Embryonic facial prominence (tissue), 1 donor: ENCODE measurements at regions not wholly inside any gene's neighbourhood (a gene's known extent, or its start where the extent isn't known, plus 50 kb on each side); places are given as distances from the start of the nearest gene placed in this dataset.
"Not testable (repeated sequence)": the region's sequence is repeated elsewhere in the genome, so short reads cannot be mapped to it uniquely, and the experiment has no call there.

ENCODE experiments used
- DNase-seq: peaks from one replicate; pipeline ENCODE4 v3.0.0-alpha.2; 2016; ENCODE audit errors: extremely low spot score

DNA sequence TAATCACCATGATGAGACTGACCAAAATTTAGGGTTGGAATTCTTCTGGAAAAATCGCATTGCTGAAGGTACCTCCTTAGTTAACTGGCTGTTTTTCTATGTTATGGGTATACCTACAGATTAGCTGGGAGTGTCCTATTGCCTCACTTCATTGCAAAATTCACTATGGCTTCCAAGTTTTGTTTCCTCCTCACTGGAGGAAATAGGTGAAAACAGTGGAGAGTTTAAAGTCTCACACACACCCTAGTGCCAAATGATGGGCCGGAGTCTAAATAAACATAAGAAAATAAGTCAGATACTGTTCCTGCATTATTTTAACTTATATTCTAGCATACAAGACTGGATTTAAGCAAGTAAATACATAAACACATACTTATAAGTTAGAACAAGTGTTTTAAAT is 98.2 kb downstream of the AHR start:
- DNase-seq: no peak

DNA sequence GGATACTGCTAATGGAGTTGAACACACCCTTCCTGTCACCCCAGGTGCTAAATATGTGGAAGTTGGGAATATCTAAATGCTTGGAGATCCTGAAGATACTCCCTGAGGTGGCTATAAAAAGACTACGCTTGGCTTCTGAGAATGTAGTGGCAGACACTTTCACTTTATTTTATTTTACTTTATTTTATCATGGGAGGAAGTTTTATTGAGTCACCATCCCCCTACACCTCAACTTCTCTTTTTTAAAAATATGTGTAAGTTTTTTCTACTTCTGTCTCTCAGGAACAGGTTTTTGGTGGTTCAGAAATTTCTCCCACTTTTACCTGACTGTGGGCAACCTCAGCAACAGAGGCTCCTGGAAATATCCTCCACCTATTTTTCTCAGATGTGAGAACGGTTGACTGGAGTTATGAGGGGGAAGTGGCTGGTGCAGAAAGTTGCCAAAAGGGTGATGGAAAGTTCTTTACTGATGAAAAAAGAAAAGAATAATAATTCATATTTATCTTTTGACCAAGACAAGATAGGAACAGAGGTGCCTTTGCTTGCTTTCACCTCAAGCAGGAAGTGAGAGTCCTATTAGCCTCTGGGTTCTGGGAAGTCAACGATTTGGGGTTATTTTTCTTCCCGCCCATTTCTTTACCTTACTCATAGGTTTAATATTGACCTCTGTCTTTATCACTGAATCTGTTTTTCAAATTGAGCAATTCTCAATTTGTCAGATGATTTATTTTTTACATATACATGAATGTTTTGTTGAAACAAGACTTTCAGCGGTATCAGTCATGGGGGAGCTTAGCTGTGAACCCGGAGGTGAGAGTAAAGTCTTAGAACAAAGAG is 103.6 kb downstream of the AHR start:
- DNase-seq: no peak

DNA sequence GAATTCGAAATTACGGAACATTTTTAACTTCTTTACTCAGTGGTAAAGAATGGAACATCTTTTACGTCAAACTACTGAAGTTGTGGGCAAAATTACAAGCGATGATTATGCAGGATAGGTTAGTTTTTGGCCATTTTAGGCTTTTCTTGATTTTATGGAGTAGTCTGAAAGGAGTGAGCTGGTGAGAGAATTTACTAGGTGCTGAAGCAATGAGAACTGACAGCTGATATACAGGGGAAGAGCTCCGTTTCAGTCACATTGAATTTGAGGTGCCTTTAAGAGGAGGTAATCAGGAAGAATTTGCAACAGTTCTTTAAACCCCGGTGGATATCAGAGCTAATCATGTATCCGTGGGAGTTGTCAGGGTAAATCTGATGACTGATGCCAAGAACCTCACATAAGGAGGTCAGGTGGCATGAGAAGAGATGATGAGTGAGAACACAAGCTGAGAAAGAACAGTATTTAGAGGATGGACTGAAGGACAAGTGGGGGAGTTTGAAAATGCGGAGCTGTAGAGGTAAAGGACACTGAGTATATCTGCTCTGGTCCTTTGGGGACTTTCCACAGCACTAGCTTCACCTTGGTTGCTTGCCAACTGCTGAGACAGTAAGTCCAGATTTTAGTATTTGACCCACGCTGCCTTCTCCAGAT is 104.3 kb downstream of the AHR start:
- DNase-seq: no peak

DNA sequence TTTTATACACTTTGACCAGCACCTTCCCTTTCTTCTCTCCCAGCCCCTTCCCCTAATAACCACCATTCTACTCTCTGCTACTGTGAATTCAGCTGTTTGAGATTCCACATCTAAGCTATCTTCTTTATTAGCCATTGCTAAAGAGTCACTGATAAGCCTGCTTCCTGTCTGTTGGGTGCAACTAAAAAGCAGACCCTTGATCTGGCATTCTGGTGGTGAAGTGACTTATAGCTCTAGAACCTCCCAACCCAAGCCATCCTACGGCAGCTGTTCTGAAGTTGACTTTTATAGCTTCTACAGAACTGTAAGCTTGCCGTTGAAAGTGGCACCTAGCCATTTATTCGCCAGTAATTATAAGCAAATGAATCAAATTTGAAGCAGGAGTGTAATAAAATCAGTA is 105.6 kb downstream of the AHR start:
- DNase-seq: no peak

DNA sequence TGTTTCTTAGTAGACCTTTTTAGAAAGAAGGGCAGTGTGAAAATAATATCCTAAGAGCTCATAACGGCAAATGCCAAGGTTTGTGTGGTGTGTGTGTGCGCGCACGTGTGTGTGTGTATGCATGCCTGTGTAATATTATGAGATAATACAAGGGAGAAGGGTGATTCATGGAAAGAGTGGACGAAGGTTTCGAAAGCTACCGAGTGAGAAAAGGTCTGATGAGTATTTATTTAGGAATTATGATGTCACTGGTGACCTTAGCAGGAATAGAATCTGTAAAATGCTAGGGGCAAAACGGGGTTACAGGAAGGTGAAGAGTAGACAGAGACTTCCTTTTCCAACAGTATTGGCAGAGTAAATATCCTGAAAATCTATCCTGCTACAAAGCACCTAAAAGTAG is 107.3 kb downstream of the AHR start:
- DNase-seq: no peak

DNA sequence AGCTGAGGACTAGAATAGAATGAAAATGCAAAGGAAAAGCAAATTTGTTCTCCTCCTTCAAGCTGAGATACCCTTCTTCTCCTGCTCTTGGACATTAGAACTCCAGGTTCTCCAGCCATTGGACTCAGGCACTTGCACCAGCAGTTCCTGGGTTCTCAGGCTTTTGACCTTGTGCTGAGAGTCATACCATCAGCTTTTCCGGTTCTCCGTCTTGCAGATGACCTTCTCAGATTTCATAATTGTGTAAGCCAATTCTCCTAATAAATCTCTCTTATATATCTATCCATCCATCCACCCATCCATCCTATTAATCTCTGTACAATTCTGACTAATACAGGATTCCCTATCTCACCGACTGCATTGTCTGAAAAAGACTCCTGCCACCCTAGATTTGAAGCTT is 108.3 kb downstream of the AHR start:
- no peak for DNase-seq

DNA sequence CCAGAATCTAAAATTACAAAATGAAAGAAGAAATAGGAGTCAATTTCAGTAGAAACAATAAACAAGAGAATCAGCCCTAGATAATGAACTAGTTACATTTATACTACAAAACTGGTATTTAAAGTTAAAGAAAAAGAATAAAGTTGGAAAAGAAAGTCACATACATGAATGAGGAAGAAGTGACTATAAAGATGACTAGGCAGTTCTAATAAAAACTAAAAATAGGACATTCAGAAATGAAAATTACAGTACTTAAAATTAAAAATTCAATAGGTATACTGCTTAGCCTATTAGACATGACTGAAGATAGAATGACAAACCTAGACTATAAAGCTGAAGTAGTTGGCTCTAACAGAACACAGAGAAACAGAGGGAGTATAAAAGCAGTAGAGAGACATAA is 108.8 kb downstream of the AHR start:
- no peak for DNase-seq

DNA sequence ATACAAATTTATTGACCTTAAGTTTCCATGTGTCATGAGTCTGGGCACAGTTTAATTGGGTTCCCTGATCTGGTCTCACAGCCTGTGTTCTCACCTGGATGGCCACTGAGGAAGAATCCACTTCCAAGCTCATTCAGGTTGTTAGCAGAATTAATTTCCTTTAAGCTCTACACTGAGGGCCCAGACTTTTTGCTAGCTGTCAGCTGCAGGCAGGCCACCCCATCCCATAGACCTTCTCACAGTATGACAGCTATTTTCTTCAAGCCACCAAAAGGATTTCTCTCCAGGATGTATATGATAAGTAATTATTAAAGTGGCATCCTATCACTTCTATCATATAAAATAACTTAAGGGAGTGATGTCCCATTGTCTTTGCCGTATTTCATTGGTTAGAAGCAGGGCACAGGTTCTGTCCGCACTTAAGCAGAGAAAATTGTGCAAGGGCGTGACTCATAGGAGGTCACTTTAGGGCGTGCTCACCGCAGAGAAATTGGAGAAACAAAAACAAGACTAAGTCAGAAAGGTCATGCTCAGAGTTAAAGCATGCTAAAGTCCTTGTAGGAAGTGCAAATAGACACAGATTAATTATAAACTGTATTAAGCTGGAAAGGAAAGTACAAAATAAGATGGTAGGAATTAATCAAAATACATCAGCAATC is 109.9 kb downstream of the AHR start:
- no peak for DNase-seq

DNA sequence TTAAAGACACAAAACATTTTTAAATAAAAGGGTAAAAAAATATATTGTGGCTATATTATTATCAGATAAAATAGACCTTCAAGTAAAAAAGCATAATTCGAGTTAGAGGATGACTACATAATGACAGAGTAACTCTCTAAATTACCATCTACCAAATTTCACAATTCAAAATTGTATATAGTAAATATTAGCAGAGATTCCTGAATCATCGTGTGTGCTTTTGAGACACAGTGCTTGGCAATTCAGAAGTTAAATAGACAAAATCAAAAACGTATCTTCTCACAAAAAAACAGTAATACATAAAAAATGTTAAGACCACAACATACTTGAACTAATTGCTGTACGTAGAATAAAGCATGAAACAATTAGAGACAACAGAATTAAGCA is 110.4 kb downstream of the AHR start:
- no peak for DNase-seq

DNA sequence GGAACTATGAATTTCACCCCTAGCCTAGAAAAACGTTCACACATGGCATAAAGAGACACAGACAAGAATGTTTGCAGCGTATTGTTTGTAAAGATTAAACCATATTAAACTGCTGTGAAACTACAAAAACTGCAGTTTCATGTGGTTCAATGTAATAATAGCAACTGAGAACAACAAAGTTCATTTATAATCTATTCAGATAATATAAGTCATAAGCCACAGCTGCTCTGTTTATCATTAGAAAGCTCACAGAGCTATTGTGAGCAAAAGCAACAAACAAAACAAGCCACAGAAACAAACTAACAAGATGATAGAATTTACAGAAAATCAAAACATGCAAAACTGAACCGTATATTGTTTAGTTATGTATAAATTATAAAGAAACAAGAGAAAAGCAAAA is 113.5 kb downstream of the AHR start:
- DNase-seq: no peak

DNA sequence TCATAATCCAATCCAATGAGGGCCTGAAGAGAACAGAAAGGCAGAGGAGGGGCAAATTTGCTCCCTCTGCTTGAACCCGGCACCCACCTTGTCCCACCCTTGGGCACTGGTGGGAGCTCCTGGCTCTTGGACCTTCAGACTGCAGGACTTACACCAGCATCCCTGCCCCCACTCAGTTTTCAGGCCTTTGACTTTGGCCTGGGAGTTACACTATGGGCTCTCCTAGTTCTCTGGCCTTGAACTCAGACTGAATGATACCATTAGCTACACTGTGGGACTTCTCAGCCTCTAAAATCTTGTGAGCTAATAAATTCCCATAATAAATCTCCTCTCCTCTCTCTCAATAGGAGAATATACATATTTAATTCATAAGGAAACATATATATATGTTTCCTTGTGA is 114.4 kb downstream of the AHR start:
- no peak for DNase-seq

DNA sequence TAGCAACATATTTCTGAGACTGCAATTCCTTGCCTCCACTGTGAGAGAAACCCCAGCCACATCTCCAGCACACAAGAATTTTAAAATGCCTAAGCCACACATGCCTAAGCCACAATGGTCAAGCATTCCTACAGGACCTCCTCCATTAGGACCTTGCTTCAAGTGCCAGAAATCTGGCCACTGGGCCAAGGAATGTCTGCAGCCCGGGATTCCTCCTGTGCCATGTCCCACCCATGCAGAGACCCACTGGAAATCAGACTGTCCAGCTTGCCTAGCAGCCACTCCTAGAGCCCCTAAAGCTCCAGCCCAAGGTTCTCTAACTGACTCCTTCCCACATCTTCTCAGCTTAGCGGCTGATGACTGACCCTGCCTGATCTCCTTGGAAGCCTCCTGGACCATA is 117.5 kb downstream of the AHR start:
- no peak for DNase-seq

DNA sequence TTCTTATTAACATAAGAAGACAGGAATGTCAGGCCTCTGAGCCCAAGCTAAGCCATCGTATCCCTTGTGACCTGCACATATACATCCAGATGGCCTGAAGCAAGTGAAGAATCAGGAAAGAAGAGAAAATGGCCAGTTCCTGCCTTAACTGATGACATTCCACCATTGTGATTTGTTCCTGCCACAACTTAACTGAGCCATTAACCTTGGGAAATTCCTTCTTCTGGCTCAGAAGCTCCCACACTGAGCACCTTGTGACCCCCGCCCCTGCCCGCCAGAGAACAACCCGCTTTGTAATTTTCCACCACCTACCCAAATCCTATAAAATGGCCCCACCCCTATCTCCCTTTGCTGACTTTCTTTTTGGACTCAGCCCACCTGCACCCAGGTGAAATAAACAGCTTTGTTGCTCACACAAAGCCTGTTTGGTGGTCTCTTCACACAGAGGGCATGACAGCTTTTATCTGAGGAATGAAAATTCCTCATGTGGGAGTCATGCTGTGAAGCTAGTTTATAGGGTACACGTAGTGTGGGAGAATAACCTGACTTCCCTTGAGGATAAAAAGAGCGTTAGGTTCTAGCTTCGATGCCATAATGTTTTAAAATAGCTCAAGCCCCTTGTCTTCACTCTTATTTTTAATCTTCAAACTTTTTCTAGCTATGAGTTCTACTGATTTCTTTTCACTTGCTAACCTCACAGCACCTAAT is 122.0 kb downstream of the AHR start:
- not testable (repeated sequence) for DNase-seq

DNA sequence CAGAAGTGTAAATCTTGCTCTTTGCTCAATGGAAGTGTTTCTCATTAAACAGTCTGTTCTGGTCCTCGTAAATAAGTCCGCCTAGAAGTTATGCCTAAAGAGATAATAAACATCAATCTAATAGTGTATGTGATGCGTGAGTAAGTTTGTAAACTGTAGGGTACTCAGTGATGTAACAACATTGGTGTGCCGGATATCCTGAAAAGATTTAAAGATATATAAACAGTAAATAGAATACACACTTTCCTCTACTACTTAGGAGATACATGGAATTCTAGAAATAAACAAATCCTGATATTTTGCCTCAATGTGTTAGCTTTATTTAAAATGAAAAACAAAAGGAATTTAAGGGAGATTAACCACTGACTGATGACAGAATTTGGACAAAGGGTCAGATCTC is 123.5 kb downstream of the AHR start:
- DNase-seq: no peak

DNA sequence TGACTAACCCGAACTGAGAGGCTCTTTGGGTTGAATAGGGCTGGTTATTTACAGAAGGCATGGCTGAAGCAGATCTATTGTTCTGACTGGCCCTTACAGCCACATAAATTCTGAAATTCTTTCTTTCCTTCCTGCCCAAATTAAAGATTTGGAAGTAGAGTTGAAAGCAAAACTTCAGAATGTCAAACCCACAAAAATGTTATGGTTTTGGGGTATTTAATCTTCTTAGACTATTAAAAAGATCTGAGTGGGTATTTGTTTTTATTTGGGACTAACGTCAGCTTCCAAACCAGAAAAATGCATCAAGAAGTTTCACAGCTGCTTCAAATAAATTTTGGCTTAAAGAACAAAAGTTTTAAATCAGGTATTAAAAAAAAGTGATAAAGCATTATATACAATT is 124.5 kb downstream of the AHR start:
- no peak for DNase-seq

DNA sequence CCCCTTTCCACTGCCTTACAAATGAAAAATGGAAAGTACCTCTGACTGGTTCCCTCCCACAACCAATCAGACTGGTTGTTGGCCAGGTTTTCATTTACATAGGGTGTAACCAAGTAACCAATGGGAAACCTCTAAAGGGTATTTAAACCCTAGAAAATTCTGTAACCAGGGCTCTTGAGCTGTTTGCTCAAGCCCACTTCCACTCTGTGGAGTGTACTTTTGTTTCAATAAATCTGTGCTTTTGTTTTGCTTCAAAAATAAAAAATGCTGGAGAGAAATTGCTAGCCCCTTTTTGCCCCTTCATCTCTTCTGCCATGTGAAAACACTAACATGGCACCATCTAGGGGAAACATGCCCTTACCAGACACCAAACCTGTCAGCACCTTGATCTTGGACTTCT is 129.5 kb downstream of the AHR start:
- no peak for DNase-seq

DNA sequence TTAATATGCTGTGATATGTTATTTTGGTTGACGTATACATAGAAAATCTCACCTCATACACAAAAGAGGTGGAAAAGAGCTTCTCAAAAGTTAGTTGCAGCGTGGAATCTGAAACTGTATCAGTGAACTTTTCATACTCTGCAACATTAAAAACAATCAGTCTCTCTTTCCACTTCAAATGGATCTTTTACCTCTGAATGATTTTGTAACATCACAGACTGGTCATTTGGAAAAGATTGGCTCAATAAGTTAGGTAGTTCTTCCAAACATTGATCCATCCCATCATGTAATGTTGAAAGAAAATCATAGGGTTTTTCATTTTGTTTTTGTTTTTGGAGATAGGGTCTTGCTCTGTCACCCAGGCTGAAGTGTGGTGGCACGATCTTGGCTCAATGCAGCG is 131.1 kb downstream of the AHR start:
- DNase-seq: no peak

DNA sequence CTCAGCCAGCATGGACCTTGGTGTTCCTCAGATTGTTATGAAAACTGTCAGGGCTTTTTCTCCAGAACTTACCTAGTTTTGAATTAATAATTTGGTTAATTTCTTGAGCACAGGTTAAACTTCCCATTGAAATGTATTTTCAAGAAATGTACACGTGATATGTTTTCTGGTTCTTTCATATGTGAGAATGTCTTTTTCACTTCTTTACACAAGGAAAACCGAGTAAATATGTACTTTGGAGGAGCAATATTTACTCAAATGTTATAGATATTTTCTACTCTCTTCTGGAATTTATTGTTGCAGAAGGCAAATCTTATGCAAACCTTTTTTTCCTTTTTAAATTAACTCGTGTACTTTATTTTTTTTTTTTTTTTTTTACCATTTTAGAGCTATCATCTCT is 134.3 kb downstream of the AHR start:
- no peak for DNase-seq

DNA sequence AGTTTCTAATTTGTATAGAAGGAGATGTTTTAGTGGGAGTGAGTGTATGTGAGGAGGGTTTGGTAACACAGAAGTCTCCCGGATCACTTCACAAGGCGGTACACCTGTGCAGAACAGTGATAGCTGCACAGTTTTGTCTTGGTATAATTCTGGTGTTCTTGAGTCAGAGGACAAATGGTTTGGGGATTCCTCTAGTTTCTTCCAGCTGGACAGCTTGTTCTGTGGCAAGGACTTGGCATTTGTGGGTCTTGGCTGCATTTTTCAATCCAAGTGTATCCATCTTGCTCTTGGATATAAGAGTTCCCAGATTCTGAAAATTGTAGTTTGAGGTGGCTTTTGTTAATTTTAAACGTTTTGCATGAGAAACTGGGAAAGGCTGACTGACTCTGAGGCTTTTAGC is 135.7 kb downstream of the AHR start:
- no peak for DNase-seq

DNA sequence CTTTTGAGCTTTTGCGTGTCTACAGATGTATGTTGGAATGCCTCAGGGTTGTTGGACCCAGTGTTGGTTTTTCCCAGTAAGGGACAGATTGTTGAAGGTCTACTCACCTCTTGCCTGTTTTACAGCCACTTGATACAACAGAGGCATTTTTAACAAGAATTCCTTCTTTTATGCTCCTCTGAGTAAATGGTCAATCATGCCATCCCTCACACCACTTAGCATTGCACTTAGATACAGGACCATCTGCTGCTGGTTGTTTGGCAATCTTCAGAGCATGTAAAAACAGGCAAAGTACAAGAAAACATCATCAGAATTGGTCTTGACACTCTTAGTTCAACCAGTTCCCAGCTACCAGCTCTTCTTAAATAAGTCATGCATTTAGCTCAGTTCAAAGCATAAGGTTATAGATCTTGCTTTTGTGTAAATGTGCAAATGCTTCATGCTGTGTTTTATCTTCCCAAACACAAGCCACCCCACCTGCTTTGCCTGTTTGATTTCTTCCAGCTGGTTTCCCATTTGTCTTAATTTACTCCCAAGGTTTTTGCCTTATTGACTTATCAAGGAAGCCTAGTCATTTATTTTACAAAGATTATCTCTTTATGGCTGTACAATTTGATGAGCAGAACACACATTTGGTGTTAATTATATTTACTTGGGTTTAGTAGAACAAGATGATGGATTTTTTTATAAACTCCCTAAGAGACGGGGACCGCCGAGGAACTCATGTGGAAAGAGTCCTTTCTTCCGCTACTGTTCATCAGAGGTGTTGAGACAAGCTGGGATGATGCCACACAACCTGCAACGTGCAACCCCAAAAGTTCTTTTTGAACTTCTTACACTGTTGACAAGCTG is 136.6 kb downstream of the AHR start:
- no peak for DNase-seq

DNA sequence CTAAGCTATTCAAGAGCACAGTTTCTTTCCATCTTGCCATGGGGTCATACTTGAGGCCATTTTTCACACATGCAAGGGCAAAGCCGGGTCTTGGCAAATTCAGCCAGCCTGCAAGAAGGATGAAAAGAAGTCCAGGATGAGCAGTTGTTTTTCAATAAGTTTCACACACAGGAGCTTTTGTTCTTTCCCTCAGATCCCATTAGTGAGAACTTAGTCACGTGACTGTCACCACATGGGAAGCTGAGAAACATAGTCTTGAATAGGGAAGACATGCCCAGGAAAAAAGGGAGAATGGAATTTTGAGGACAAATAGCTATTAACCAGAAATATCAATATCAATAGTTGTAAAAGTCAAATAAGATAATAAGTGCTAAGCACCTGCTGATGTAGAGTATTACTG is 137.7 kb downstream of the AHR start:
- DNase-seq: no peak

DNA sequence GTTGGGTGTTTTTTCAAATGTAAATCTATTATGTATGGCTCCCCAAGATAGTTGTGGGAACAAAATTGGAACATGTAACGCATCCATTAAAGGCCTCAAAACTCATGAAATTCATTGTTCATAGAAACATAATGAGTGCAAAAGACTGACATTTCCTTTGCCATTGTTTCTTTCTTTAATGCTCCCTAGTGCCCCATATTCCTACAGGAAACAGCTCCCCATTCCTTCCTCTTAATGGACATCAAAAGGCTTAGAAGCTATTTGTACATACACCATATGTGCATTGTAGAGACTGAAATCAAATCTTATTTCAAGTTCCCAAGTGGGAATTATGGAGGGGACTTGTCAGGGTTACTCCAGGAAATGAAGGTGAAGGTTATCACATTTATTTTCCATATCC is 139.1 kb downstream of the AHR start:
- no peak for DNase-seq
